K562 (cell line): ENCODE measurements at regions not wholly inside any gene's neighbourhood (a gene's known extent, or its start where the extent isn't known, plus 50 kb on each side); places are given as distances from the start of the nearest gene placed in this dataset.

Experiments
- CBFA2T2 ChIP-seq: fragments of 450-650 bp; conservative IDR thresholded peaks from 2 replicates; pipeline ENCODE4 v1.6.1; 2017; ENCODE audit warnings: mild to moderate bottlenecking
- CBX1 ChIP-seq: sonication (generic); IDR thresholded peaks from 2 replicates; pipeline ENCODE4 v1.6.1; 2016; ENCODE audit warnings: antibody characterized with exemption, low read depth, mild to moderate bottlenecking
- CREB5 ChIP-seq: fragments of 250-450 bp; sonication (Bioruptor Pico); IDR thresholded peaks from 2 replicates; pipeline ENCODE4 v1.5.0; 2020; ENCODE audit warnings: mild to moderate bottlenecking
- CTBP1 ChIP-seq: fragments of 450-650 bp; IDR thresholded peaks from 2 replicates; pipeline ENCODE4 v1.6.1; 2016; ENCODE audit warnings: borderline replicate concordance
- FOXM1 ChIP-seq, 2 experiments: fragments of 450-650 bp in 1 of 2; sonication (generic) in 1 of 2; formaldehyde crosslinking in 1 of 2; IDR thresholded peaks; 2 replicates each; pipeline versions ENCODE4 v1.6.1 to v1.9.0; 2017 to 2022; ENCODE audit warnings: low read depth in 2 of 2, mild to moderate bottlenecking in 2 of 2, missing genetic modification reagents in 1 of 2, moderate library complexity in 1 of 2
- HDAC3 ChIP-seq: fragments of 450-650 bp; IDR thresholded peaks from 2 replicates; pipeline ENCODE4 v1.6.1; 2018; ENCODE audit warnings: borderline replicate concordance, mild to moderate bottlenecking, moderate library complexity; ENCODE audit not compliant: partially characterized antibody
- MTA2 ChIP-seq: fragments of 450-650 bp; IDR thresholded peaks from 2 replicates; pipeline ENCODE4 v1.6.1; 2016; ENCODE audit warnings: low read depth
- SMARCC2 ChIP-seq: fragments of 450-650 bp; IDR thresholded peaks from 2 replicates; pipeline ENCODE4 v1.6.1; 2017; ENCODE audit warnings: antibody characterized with exemption, moderate library complexity, mild to moderate bottlenecking, low read depth
- TAF7 ChIP-seq: fragments of 450-650 bp; IDR thresholded peaks from 2 replicates; pipeline ENCODE4 v1.6.1; 2016; ENCODE audit warnings: missing genetic modification characterization, missing compliant biosample characterization
- ZNF395 ChIP-seq: fragments of 200-800 bp; sonication (Bioruptor generic); IDR thresholded peaks from 2 replicates; pipeline ENCODE4 v1.6.1; 2017; ENCODE audit warnings: missing genetic modification characterization, missing compliant biosample characterization
- TF ChIP-seq, protein P1 (sequence below): fragments of 450-650 bp; conservative IDR thresholded peaks from 2 replicates; pipeline ENCODE4 v1.6.1; 2016; ENCODE audit warnings: missing genetic modification characterization, low read depth, mild to moderate bottlenecking, control low read depth, missing compliant biosample characterization
- TF ChIP-seq, protein P2 (sequence below): sonication (generic); formaldehyde crosslinking; IDR thresholded peaks from 2 replicates; pipeline ENCODE4 v1.5.0; 2020; ENCODE audit warnings: missing genetic modification reagents

DNA sequence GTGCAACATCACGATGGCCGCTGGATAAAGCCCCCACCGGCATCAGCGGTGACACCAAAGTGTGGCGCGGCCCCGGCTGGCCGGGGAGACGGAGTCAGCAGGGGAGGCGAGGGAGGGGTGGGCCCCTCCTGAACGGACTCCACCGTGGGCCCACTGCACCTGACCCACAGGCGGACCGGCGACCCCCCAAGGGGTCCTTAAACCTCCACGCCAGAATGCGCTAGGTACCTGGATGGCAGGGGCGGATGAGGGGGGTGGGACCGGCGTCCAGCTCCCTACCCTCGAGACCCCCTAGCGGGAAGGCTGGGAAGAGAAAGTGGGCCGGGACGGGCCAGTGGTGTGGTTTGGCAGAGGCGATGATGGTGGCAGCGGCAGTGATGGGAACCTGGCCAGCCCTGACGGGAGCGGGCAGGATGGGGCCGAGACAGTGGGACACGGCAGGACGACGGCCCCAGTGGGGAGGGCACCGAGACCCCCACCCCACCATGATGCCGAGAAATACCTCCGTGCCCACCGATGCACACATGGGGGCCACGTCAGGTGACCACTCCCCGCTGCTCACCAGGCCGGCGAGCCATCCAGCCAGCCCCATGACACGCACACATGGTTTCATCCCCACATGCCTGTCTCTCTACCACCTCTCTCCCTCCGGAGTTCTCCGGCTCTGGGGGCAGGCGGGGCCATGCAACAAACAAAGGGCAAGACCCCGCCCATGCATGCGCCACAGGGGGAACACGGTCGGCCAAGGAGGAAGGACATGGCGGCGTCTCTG lies 771.9 kb upstream of the DEFB115 start (continued):
- TF ChIP-seq FOXM1 (IDR thresholded peaks at IDR 0.05; ENCODE audit: low read depth) (no peak), FOXM1 (CRISPR knock-in tag; IDR thresholded peaks at IDR 0.05; ENCODE audit: low read depth) (no peak), CTBP1 (no peak), HDAC3 (no peak), CREB5 (CRISPR knock-in tag) (no peak), CBFA2T2 (no peak), CBX1 (no peak), ZNF395 (CRISPR knock-in tag) (no peak), TAF7 (tag) (no peak), MTA2 (no peak), SMARCC2 (no peak)
- TF ChIP-seq, protein P1, sequence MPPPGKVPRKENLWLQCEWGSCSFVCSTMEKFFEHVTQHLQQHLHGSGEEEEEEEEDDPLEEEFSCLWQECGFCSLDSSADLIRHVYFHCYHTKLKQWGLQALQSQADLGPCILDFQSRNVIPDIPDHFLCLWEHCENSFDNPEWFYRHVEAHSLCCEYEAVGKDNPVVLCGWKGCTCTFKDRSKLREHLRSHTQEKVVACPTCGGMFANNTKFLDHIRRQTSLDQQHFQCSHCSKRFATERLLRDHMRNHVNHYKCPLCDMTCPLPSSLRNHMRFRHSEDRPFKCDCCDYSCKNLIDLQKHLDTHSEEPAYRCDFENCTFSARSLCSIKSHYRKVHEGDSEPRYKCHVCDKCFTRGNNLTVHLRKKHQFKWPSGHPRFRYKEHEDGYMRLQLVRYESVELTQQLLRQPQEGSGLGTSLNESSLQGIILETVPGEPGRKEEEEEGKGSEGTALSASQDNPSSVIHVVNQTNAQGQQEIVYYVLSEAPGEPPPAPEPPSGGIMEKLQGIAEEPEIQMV (tag), result no peak
- TF ChIP-seq, protein P2, sequence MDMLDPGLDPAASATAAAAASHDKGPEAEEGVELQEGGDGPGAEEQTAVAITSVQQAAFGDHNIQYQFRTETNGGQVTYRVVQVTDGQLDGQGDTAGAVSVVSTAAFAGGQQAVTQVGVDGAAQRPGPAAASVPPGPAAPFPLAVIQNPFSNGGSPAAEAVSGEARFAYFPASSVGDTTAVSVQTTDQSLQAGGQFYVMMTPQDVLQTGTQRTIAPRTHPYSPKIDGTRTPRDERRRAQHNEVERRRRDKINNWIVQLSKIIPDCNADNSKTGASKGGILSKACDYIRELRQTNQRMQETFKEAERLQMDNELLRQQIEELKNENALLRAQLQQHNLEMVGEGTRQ (CRISPR knock-in tag), result no peak
- TF ChIP-seq, all 486 proteins: peak for 0
